ENCODE measurements at regions not wholly inside any gene's neighbourhood (a gene's known extent, or its start where the extent isn't known, plus 50 kb on each side); places are given as distances from the start of the nearest gene placed in this dataset.

GRCh38 chr5:158117467-158118160 is 258.7 kb upstream of the CLINT1 start:
- Histone ChIP-seq H3K9me3 (ENCODE audit: control insufficient read depth, insufficient read depth, low read length) (no peaks in the 10 kb centered on the region), H3K27me3 (ENCODE audit: control insufficient read depth, insufficient read depth, low read length) (no peaks in the 10 kb centered on the region), H3K27ac (ENCODE audit: low read length) (no peak overlapping the region), H3K36me3 (ENCODE audit: control insufficient read depth, insufficient read depth, low read length) (no peaks in the 10 kb centered on the region), H3K4me1 (ENCODE audit: control insufficient read depth, insufficient read depth, low read length) (no peaks in the 10 kb centered on the region), H3K4me3 (ENCODE audit: low read length) (no peak overlapping the region)
- WGBS (ENCODE audit: insufficient coverage, insufficient read length): no CpG with 5 or more reads among the region's 6 CpGs
- no peak for DNase-seq (ENCODE audit: low read depth, low spot score)

GRCh38 chr5:158116965-158117364 is 258.0 kb upstream of the CLINT1 start:
- H3K27me3 ChIP-seq (ENCODE audit: control insufficient read depth, insufficient read depth, low read length): no peaks in the 10 kb centered on the region
- H3K4me3 ChIP-seq (ENCODE audit: low read length): no peak overlapping the region
- H3K9me3 ChIP-seq (ENCODE audit: control insufficient read depth, insufficient read depth, low read length): no peaks in the 10 kb centered on the region
- no peak for DNase-seq (ENCODE audit: low read depth, low spot score)
- H3K27ac ChIP-seq (ENCODE audit: low read length): no peak overlapping the region
- no CpG with 5 or more reads among the region's 2 CpGs for WGBS (ENCODE audit: insufficient coverage, insufficient read length)
- no peaks in the 10 kb centered on the region for H3K4me1 ChIP-seq (ENCODE audit: control insufficient read depth, insufficient read depth, low read length)
- no peaks in the 10 kb centered on the region for H3K36me3 ChIP-seq (ENCODE audit: control insufficient read depth, insufficient read depth, low read length)

- Histone ChIP-seq H3K4me3 (ENCODE audit: low read length) (no peak overlapping the region), H3K27ac (ENCODE audit: low read length) (no peak overlapping the region), H3K4me1 (ENCODE audit: control insufficient read depth, insufficient read depth, low read length) (no peaks in the 10 kb centered on the region), H3K36me3 (ENCODE audit: control insufficient read depth, insufficient read depth, low read length) (no peaks in the 10 kb centered on the region), H3K9me3 (ENCODE audit: control insufficient read depth, insufficient read depth, low read length) (no peaks in the 10 kb centered on the region), H3K27me3 (ENCODE audit: control insufficient read depth, insufficient read depth, low read length) (no peaks in the 10 kb centered on the region)
- no peak for DNase-seq (ENCODE audit: low read depth, low spot score)
- no CpG with 5 or more reads among the region's 1 CpG for WGBS (ENCODE audit: insufficient coverage, insufficient read length)
Measured at GRCh38 chr5:158115468-158115867, 256.5 kb upstream of the CLINT1 start.

GRCh38 chr5:158108177-158108576 is 249.2 kb upstream of the CLINT1 start:
- Histone ChIP-seq H3K4me1 (ENCODE audit: control insufficient read depth, insufficient read depth, low read length) (no peaks in the 10 kb centered on the region), H3K27me3 (ENCODE audit: control insufficient read depth, insufficient read depth, low read length) (no peaks in the 10 kb centered on the region), H3K4me3 (ENCODE audit: low read length) (no peak overlapping the region), H3K36me3 (ENCODE audit: control insufficient read depth, insufficient read depth, low read length) (no peaks in the 10 kb centered on the region), H3K27ac (ENCODE audit: low read length) (no peak overlapping the region), H3K9me3 (ENCODE audit: control insufficient read depth, insufficient read depth, low read length) (no peaks in the 10 kb centered on the region; the same call in 1 of the 2 replicates)
- no peak for DNase-seq (ENCODE audit: low read depth, low spot score)
- no CpG with 5 or more reads among the region's 3 CpGs for WGBS (ENCODE audit: insufficient coverage, insufficient read length)

GRCh38 chr5:158100373-158100888 is 241.5 kb upstream of the CLINT1 start:
- no peaks in the 10 kb centered on the region for H3K4me1 ChIP-seq (ENCODE audit: control insufficient read depth, insufficient read depth, low read length)
- no peaks in the 10 kb centered on the region; the same call in 1 of the 2 replicates for H3K9me3 ChIP-seq (ENCODE audit: control insufficient read depth, insufficient read depth, low read length)
- no peaks in the 10 kb centered on the region for H3K36me3 ChIP-seq (ENCODE audit: control insufficient read depth, insufficient read depth, low read length)
- no peak overlapping the region for H3K4me3 ChIP-seq (ENCODE audit: low read length)
- no CpG with 5 or more reads among the region's 2 CpGs for WGBS (ENCODE audit: insufficient coverage, insufficient read length)
- no peak overlapping the region for H3K27ac ChIP-seq (ENCODE audit: low read length)
- DNase-seq (ENCODE audit: low read depth, low spot score): no peak
- H3K27me3 ChIP-seq (ENCODE audit: control insufficient read depth, insufficient read depth, low read length): no peaks in the 10 kb centered on the region

GRCh38 chr5:158099571-158100105 is 240.7 kb upstream of the CLINT1 start:
- no peak overlapping the region for H3K4me3 ChIP-seq (ENCODE audit: low read length)
- H3K9me3 ChIP-seq (ENCODE audit: control insufficient read depth, insufficient read depth, low read length): no peaks in the 10 kb centered on the region
- H3K4me1 ChIP-seq (ENCODE audit: control insufficient read depth, insufficient read depth, low read length): no peaks in the 10 kb centered on the region
- H3K27me3 ChIP-seq (ENCODE audit: control insufficient read depth, insufficient read depth, low read length): no peaks in the 10 kb centered on the region
- no CpG with 5 or more reads among the region's 12 CpGs for WGBS (ENCODE audit: insufficient coverage, insufficient read length)
- no peaks in the 10 kb centered on the region for H3K36me3 ChIP-seq (ENCODE audit: control insufficient read depth, insufficient read depth, low read length)
- DNase-seq (ENCODE audit: low read depth, low spot score): no peak
- H3K27ac ChIP-seq (ENCODE audit: low read length): no peak overlapping the region

GRCh38 chr5:158096835-158097234 is 237.9 kb upstream of the CLINT1 start:
- H3K27ac ChIP-seq (ENCODE audit: low read length): no peak overlapping the region
- no peaks in the 10 kb centered on the region for H3K36me3 ChIP-seq (ENCODE audit: control insufficient read depth, insufficient read depth, low read length)
- DNase-seq (ENCODE audit: low read depth, low spot score): no peak
- WGBS (ENCODE audit: insufficient coverage, insufficient read length): no CpG with 5 or more reads among the region's 1 CpG
- H3K9me3 ChIP-seq (ENCODE audit: control insufficient read depth, insufficient read depth, low read length): no peaks in the 10 kb centered on the region
- no peaks in the 10 kb centered on the region for H3K27me3 ChIP-seq (ENCODE audit: control insufficient read depth, insufficient read depth, low read length)
- H3K4me1 ChIP-seq (ENCODE audit: control insufficient read depth, insufficient read depth, low read length): no peaks in the 10 kb centered on the region
- no peak overlapping the region for H3K4me3 ChIP-seq (ENCODE audit: low read length)

GRCh38 chr5:158086856-158087255 is 227.9 kb upstream of the CLINT1 start:
- no peak overlapping the region for H3K27ac ChIP-seq (ENCODE audit: low read length)
- no peak for DNase-seq (ENCODE audit: low read depth, low spot score)
- H3K4me3 ChIP-seq (ENCODE audit: low read length): no peak overlapping the region
- no peaks in the 10 kb centered on the region for H3K4me1 ChIP-seq (ENCODE audit: control insufficient read depth, insufficient read depth, low read length)
- no CpG with 5 or more reads among the region's 3 CpGs for WGBS (ENCODE audit: insufficient coverage, insufficient read length)
- no peaks in the 10 kb centered on the region for H3K9me3 ChIP-seq (ENCODE audit: control insufficient read depth, insufficient read depth, low read length)
- no peaks in the 10 kb centered on the region for H3K36me3 ChIP-seq (ENCODE audit: control insufficient read depth, insufficient read depth, low read length)
- no peaks in the 10 kb centered on the region for H3K27me3 ChIP-seq (ENCODE audit: control insufficient read depth, insufficient read depth, low read length)

GRCh38 chr5:158084292-158084691 is 225.3 kb upstream of the CLINT1 start:
- Histone ChIP-seq H3K27me3 (ENCODE audit: control insufficient read depth, insufficient read depth, low read length) (no peaks in the 10 kb centered on the region), H3K36me3 (ENCODE audit: control insufficient read depth, insufficient read depth, low read length) (no peaks in the 10 kb centered on the region), H3K4me1 (ENCODE audit: control insufficient read depth, insufficient read depth, low read length) (no peaks in the 10 kb centered on the region), H3K27ac (ENCODE audit: low read length) (no peak overlapping the region), H3K4me3 (ENCODE audit: low read length) (no peak overlapping the region), H3K9me3 (ENCODE audit: control insufficient read depth, insufficient read depth, low read length) (no peaks in the 10 kb centered on the region)
- DNase-seq (ENCODE audit: low read depth, low spot score): no peak
- no CpG with 5 or more reads among the region's 4 CpGs for WGBS (ENCODE audit: insufficient coverage, insufficient read length)

- Histone ChIP-seq H3K36me3 (ENCODE audit: control insufficient read depth, insufficient read depth, low read length) (no peaks in the 10 kb centered on the region), H3K27me3 (ENCODE audit: control insufficient read depth, insufficient read depth, low read length) (no peaks in the 10 kb centered on the region), H3K4me1 (ENCODE audit: control insufficient read depth, insufficient read depth, low read length) (no peaks in the 10 kb centered on the region), H3K4me3 (ENCODE audit: low read length) (no peak overlapping the region), H3K9me3 (ENCODE audit: control insufficient read depth, insufficient read depth, low read length) (no peaks in the 10 kb centered on the region), H3K27ac (ENCODE audit: low read length) (no peak overlapping the region)
- no CpG with 5 or more reads among the region's 2 CpGs for WGBS (ENCODE audit: insufficient coverage, insufficient read length)
- no peak for DNase-seq (ENCODE audit: low read depth, low spot score)
Measured at GRCh38 chr5:158082696-158083287, 223.8 kb upstream of the CLINT1 start.

Measured in iPS DF 6.9 (cell line).